C4-2B (cell line): ENCODE measurements at regions not wholly inside any gene's neighbourhood (a gene's known extent, or its start where the extent isn't known, plus 50 kb on each side); places are given as distances from the start of the nearest gene placed in this dataset.

Experiments
- CTCF ChIP-seq: fragments of 450-650 bp; conservative IDR thresholded peaks from 2 replicates; pipeline ENCODE4 v1.5.1; 2017; ENCODE audit warnings: mild to moderate bottlenecking
- ZFX ChIP-seq: fragments of 450-650 bp; IDR thresholded peaks from 2 replicates; pipeline ENCODE4 v1.6.1; 2017

GRCh38 chr4:23547096-23547495 is 342.8 kb downstream of the PPARGC1A start:
- TF ChIP-seq CTCF (no peak), ZFX (no peak)
